SK-N-MC (cell line): ENCODE measurements at regions not wholly inside any gene's neighbourhood (a gene's known extent, or its start where the extent isn't known, plus 50 kb on each side); places are given as distances from the start of the nearest gene placed in this dataset.
"Not testable (repeated sequence)": the region's sequence is repeated elsewhere in the genome, so short reads cannot be mapped to it uniquely, and the experiment has no call there.

ENCODE experiments used
- DNase-seq: peaks from one replicate; pipeline ENCODE4 v3.0.0-alpha.2; 2011; ENCODE audit warnings: low read depth, low spot score
- H3K27ac ChIP-seq: fragments of 200-600 bp; sonication (generic); 2 replicates; pipeline ENCODE4 v1.5.1; 2016; ENCODE audit warnings: mixed run types
- H3K36me3 ChIP-seq: fragments of 200-600 bp; sonication (generic); 2 replicates; pipeline ENCODE4 v1.6.1; 2017; ENCODE audit warnings: antibody characterized with exemption, low read length, mixed read lengths; ENCODE audit not compliant: insufficient read depth
- H3K4me3 ChIP-seq: fragments of 200-600 bp; sonication (generic); 2 replicates; pipeline ENCODE4 v1.5.1; 2016
- H3K9ac ChIP-seq: fragments of 200-600 bp; sonication (generic); 2 replicates; pipeline ENCODE4 v1.8.0; 2017; ENCODE audit warnings: mixed run types, mixed read lengths; ENCODE audit not compliant: insufficient read length
- H3K9me3 ChIP-seq: fragments of 200-600 bp; sonication (generic); 2 replicates; pipeline ENCODE4 v1.6.1; 2017; ENCODE audit warnings: low read depth, mild to moderate bottlenecking, antibody characterized with exemption, low read length, moderate library complexity, mixed read lengths

DNA sequence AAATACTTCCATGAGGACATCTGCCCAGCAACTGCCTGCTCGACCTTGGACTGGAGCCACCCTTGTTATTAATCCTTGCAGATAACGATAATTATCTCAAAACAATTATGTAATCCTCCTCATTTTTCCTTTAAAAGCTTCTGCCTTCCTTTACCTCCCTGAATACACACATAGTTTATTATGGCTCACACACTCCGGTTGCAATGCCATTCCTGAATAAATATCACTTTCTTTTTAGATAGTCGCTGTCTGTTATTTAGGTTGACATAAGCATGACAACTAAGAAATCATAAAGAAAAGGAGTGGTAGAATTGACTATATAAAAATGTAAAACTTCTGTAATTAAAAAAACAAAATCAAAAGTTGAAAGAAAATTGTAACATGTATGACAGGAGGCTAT lies 64.8 kb downstream of the B4GALT7 start:
- not testable (repeated sequence) for H3K4me3 ChIP-seq, H3K9me3 ChIP-seq, H3K9ac ChIP-seq, H3K36me3 ChIP-seq, DNase-seq, H3K27ac ChIP-seq

DNA sequence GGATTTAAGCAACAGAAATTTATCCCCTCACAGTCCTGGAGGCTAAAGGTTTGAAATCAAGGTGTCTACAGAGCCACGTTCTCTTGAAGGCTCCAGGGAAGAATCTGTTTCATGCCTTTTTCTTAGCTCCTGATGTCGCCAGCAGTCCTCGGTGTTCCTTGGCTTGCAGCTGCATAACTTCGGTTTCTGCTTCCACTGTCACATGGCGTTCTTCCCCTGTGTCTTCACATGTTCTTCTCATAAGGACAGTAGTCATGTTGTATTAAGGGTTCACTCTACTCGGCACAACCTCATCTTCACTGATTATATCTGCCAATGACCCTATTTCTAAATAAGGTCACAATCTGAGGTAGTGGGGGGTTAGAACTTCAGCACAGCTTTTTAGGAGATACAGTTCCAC lies 65.2 kb downstream of the B4GALT7 start:
- not testable (repeated sequence) for H3K4me3 ChIP-seq, H3K9ac ChIP-seq, H3K36me3 ChIP-seq, H3K27ac ChIP-seq, H3K9me3 ChIP-seq, DNase-seq

DNA sequence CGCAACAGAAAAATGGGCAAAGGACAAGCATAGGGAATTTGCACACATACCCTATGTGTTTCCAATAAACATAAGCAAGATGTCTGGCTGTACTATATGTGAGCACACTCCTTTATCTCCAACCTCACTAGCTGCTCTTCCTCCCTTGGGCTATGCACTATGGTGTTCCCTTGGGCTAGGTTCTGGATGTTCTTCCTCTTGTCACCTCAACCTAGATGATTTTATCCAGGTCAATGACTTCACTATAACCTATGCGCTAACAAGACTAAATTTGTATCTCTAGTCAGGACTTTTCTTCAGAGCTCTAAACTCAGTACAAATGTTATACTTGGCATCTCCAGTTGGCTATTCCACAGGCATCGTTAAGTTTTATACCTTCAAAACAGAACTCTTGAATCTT lies 66.0 kb downstream of the B4GALT7 start:
- not testable (repeated sequence) for H3K9ac ChIP-seq, DNase-seq, H3K9me3 ChIP-seq, H3K4me3 ChIP-seq, H3K36me3 ChIP-seq, H3K27ac ChIP-seq

DNA sequence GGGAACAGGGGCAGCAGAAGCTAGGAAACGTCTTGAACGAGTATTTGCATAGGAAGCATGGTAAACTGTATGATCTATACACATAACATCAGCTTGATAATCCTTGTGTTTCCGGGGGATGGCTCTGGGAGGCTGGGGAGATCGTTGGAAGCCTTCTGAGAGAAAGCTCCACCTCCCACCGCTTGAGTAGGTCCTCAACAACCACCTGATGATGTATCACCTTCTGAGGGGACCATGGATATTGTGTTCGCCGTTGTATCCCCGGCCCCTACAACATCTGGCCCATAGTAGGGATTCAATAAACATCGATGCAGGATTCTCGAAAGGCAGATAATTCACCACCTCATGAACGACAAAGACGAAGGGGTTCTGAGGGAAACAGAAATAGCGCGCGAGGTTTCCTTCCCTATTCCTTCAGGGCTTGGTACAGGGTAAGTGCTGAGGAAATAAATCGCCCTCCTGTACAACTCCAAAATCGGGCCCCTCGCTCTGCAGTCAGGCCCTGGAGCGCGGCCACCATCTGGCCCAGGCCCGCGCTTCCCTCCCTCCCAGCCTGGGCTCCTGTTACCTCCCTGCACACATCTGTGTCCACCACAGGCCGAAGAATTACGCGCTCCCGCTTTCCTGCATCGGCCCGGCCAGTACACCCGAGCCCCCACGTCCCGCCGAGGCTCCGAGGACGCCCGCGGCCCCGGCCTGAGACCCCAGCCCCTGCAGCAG lies 71.3 kb downstream of the B4GALT7 start:
- not testable (repeated sequence) for H3K9me3 ChIP-seq, DNase-seq, H3K9ac ChIP-seq, H3K36me3 ChIP-seq, H3K27ac ChIP-seq
- H3K4me3 ChIP-seq: peak overlapping the region; percentile 69

DNA sequence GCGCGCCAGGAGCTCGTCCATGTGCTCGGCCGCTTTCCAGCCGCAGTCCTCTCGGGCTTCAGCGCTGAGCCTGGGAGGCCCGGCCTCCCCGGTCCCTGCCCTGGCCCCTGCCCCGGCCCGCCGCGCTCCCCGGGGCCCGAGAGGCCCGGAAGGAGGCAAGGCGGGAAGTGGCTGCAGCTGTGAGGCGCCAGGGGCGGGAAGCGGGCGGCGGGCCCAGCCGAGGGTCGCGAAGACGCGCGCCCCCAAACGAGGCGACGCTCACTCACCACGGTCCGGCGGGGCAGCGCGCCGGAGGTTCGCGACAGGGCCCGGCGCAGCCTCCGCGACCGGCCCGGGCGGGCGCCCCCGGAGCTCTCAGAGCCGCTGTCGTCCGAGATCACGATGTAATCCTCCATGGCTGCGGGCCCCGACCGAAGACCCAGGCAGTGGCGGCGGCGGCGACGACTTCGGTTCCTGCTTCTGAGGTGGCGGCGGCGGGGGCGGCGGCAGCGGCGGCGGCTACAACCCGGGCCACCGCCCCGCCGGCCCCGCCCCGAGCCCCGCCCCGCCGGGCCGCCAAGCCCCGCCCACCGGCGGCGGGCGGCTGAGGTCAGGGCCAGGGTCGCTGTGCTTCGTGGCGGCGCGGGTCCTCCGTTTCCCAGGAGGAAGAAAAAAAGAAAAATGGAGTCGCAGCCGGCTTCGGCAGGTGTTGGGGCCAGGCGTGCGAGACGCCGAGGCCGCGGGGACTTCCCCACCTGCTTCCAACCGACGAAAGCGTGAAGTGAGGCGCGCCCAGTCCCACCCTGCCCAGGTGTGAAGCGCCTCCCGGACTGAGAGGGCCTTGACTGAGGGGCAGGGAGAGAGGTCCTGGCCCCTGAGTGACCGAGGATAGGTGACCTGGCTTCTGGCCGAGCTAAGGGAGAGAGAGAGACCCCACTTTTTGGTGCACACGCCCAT lies 72.1 kb downstream of the B4GALT7 start:
- H3K36me3 ChIP-seq, DNase-seq, H3K9me3 ChIP-seq, H3K9ac ChIP-seq, H3K27ac ChIP-seq: not testable (repeated sequence)
- peak overlapping the region; percentile 53; the same call in 1 of the 2 replicates for H3K4me3 ChIP-seq
